ENCODE measurements at regions not wholly inside any gene's neighbourhood (a gene's known extent, or its start where the extent isn't known, plus 50 kb on each side); places are given as distances from the start of the nearest gene placed in this dataset.
A peak's percentile ranks its signal among the peaks of the same experiment; 100 is the strongest.
"Not testable (repeated sequence)": the region's sequence is repeated elsewhere in the genome, so short reads cannot be mapped to it uniquely, and the experiment has no call there.

DNA sequence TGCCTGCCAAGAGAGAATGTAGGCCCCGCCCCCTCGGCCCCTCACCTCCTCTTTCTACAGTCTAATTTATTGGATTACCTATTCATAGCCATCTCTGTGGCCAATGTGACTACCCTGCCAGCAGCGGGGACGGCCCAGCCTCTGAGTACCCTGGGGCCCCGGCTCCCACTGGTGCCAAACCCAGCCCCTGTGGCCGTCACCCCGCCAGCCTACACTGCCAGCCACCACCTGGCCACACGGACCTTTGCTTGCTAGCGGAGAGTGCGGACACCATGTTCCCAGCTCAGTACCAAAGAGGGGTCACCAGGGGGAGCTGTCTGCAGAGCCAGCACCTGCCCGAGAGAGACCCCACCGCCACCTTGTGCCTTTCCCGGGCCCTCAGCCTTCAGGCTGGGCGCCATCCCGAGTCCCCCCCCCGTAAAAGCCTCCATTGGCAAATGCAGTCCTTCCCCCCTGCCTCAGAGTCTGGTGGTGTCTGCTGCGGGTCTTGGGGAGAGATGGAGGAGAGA is 511.1 kb downstream of the ZNF37A start:
- Histone ChIP-seq H3K36me3 (ENCODE audit: control insufficient read depth in 2 of 3, insufficient read depth in 3 of 3, low read length in 3 of 3) (no peaks in the 10 kb centered on the region), H3K4me1 (ENCODE audit: control insufficient read depth in 2 of 3, insufficient read depth in 2 of 3, low read depth in 1 of 3, low read length in 3 of 3) (no peaks in the 10 kb centered on the region), H3K9ac (ENCODE audit: low read length in 3 of 3) (no peak overlapping the region), H3K27ac (ENCODE audit: low read depth in 2 of 2, low read length in 2 of 2) (no peak overlapping the region), H3K4me3 (ENCODE audit: low read length in 3 of 3) (no peak overlapping the region), H3K27me3 (ENCODE audit: control insufficient read depth, insufficient read depth, low read length) (no peaks in the 10 kb centered on the region), H3K9me3 (ENCODE audit: control insufficient read depth in 2 of 3, insufficient read depth in 1 of 3, low read length in 3 of 3) (no peaks in the 10 kb centered on the region)
- DNase-seq (no peak), FAIRE-seq (no peak)
- no peak for TF ChIP-seq CTCF (IDR thresholded peaks at IDR 0.05; ENCODE audit: borderline replicate concordance, extremely low read depth, insufficient read depth)
- intact Hi-C loops (cut with DNase I) = no loop called here

- FAIRE-seq; H3K9me3 ChIP-seq (ENCODE audit: control insufficient read depth in 2 of 3, insufficient read depth in 1 of 3, low read length in 3 of 3); H3K27ac ChIP-seq (ENCODE audit: low read depth in 2 of 2, low read length in 2 of 2); H3K36me3 ChIP-seq (ENCODE audit: control insufficient read depth in 2 of 3, insufficient read depth in 3 of 3, low read length in 3 of 3); DNase-seq; H3K4me1 ChIP-seq (ENCODE audit: control insufficient read depth in 2 of 3, insufficient read depth in 2 of 3, low read depth in 1 of 3, low read length in 3 of 3); intact Hi-C loops (cut with DNase I); H3K9ac ChIP-seq (ENCODE audit: low read length in 3 of 3); H3K4me3 ChIP-seq (ENCODE audit: low read length in 3 of 3); H3K27me3 ChIP-seq (ENCODE audit: control insufficient read depth, insufficient read depth, low read length): not testable (repeated sequence)
Measured at GRCh38 chr10:38615596-38615995, 521.5 kb downstream of the ZNF37A start.

GRCh38 chr10:38619831-38620230 is 525.7 kb downstream of the ZNF37A start:
- H3K9ac ChIP-seq (ENCODE audit: low read length in 3 of 3); H3K9me3 ChIP-seq (ENCODE audit: control insufficient read depth in 2 of 3, insufficient read depth in 1 of 3, low read length in 3 of 3); DNase-seq; H3K27me3 ChIP-seq (ENCODE audit: control insufficient read depth, insufficient read depth, low read length); intact Hi-C loops (cut with DNase I); H3K36me3 ChIP-seq (ENCODE audit: control insufficient read depth in 2 of 3, insufficient read depth in 3 of 3, low read length in 3 of 3); H3K4me1 ChIP-seq (ENCODE audit: control insufficient read depth in 2 of 3, insufficient read depth in 2 of 3, low read depth in 1 of 3, low read length in 3 of 3); H3K4me3 ChIP-seq (ENCODE audit: low read length in 3 of 3); H3K27ac ChIP-seq (ENCODE audit: low read depth in 2 of 2, low read length in 2 of 2); FAIRE-seq: not testable (repeated sequence)

GRCh38 chr10:38635650-38636049 is 541.5 kb downstream of the ZNF37A start:
- not testable (repeated sequence) for FAIRE-seq; H3K9me3 ChIP-seq (ENCODE audit: control insufficient read depth in 2 of 3, insufficient read depth in 1 of 3, low read length in 3 of 3)

More at GRCh38 chr10:38635650-38636049, 541.5 kb downstream of the ZNF37A start:
- peak in 1 of 5 donors; percentile 53 for DNase-seq
- H3K9ac ChIP-seq (ENCODE audit: low read length in 3 of 3); H3K4me3 ChIP-seq (ENCODE audit: low read length in 3 of 3); intact Hi-C loops (cut with DNase I); H3K27ac ChIP-seq (ENCODE audit: low read depth in 2 of 2, low read length in 2 of 2); H3K4me1 ChIP-seq (ENCODE audit: control insufficient read depth in 2 of 3, insufficient read depth in 2 of 3, low read depth in 1 of 3, low read length in 3 of 3); H3K27me3 ChIP-seq (ENCODE audit: control insufficient read depth, insufficient read depth, low read length); H3K36me3 ChIP-seq (ENCODE audit: control insufficient read depth in 2 of 3, insufficient read depth in 3 of 3, low read length in 3 of 3): not testable (repeated sequence)
